CD14-positive monocyte (primary cell): ENCODE measurements at regions not wholly inside any gene's neighbourhood (a gene's known extent, or its start where the extent isn't known, plus 50 kb on each side); places are given as distances from the start of the nearest gene placed in this dataset.

Source experiments
- DNase-seq, 3 donors: peaks; one replicate each; pipeline ENCODE4 v3.0.0-alpha.2; 2011 to 2022
- H2AFZ ChIP-seq: 2 replicates; pipeline ENCODE4 v1.6.0; 2012; ENCODE audit warnings: mild to moderate bottlenecking, low read depth, low read length, inconsistent platforms; ENCODE audit not compliant: insufficient read depth, poor library complexity, severe bottlenecking
- H3K27ac ChIP-seq, 2 donors: 1 replicate in 1 of 2; 2 replicates in 1 of 2; pipeline ENCODE4 v1.5.1; 2012 to 2013; ENCODE audit warnings: low read length in 2 of 2, control low read depth in 1 of 2, inconsistent platforms in 1 of 2, low read depth in 1 of 2, mild to moderate bottlenecking in 1 of 2
- H3K27me3 ChIP-seq, 2 donors: one replicate each; pipeline versions ENCODE4 v1.6.0 to v1.6.1; 2011 to 2013; ENCODE audit warnings: low read length in 2 of 2; ENCODE audit not compliant: control insufficient read depth in 2 of 2, insufficient read depth in 2 of 2
- H3K36me3 ChIP-seq, 2 donors: replicated peaks in 1 of 2; 1 replicate in 1 of 2; 2 replicates in 1 of 2; pipeline versions ENCODE4 v1.5.1 to v1.6.1; 2012 to 2013; ENCODE audit warnings: low read length in 2 of 2, control low read depth in 1 of 2, inconsistent platforms in 1 of 2, mild to moderate bottlenecking in 1 of 2; ENCODE audit not compliant: insufficient read depth in 2 of 2, control insufficient read depth in 1 of 2
- H3K4me1 ChIP-seq, 2 donors: 1 replicate in 1 of 2; 2 replicates in 1 of 2; pipeline versions ENCODE4 v1.5.1 to v1.6.1; 2012 to 2013; ENCODE audit warnings: low read length in 2 of 2, control low read depth in 1 of 2, inconsistent platforms in 1 of 2, mild to moderate bottlenecking in 1 of 2, moderate library complexity in 1 of 2; ENCODE audit not compliant: insufficient read depth in 2 of 2, control insufficient read depth in 1 of 2
- H3K4me2 ChIP-seq: replicated peaks from 2 replicates; pipeline ENCODE3; 2012; ENCODE audit warnings: low read length, moderate library complexity, mild to moderate bottlenecking; ENCODE audit not compliant: poor library complexity, severe bottlenecking; ENCODE audit errors: extremely low read depth
- H3K4me3 ChIP-seq, 3 experiments: fragments of 200-600 bp in 1 of 3; sonication (generic) in 1 of 3; replicated peaks in 1 of 3; 1 replicate in 2 of 3; 2 replicates in 1 of 3; pipeline ENCODE4 v1.5.1; 2011 to 2013; ENCODE audit warnings: low read length in 3 of 3, mild to moderate bottlenecking in 3 of 3, control low read depth in 2 of 3, low read depth in 2 of 3, inconsistent platforms in 1 of 3, moderate library complexity in 1 of 3
- H3K79me2 ChIP-seq: 2 replicates; pipeline ENCODE4 v1.6.0; 2012; ENCODE audit warnings: mild to moderate bottlenecking, control low read depth, inconsistent platforms, low read length, moderate library complexity; ENCODE audit not compliant: insufficient read depth
- H3K9ac ChIP-seq: 2 replicates; pipeline ENCODE4 v1.6.0; 2017; ENCODE audit warnings: low read length, mild to moderate bottlenecking; ENCODE audit not compliant: insufficient read depth, poor library complexity, severe bottlenecking
- H3K9me3 ChIP-seq, 2 donors: replicated peaks in 1 of 2; 1 replicate in 1 of 2; 2 replicates in 1 of 2; pipeline versions ENCODE4 v1.5.1 to v1.6.1; 2012 to 2013; ENCODE audit warnings: low read length in 2 of 2, control low read depth in 1 of 2; ENCODE audit not compliant: control insufficient read depth in 1 of 2, insufficient read depth in 1 of 2
- H4K20me1 ChIP-seq: 2 replicates; pipeline ENCODE4 v1.6.0; 2012; ENCODE audit warnings: mild to moderate bottlenecking, low read length, control low read depth, moderate library complexity; ENCODE audit not compliant: insufficient read depth
- H3K27ac Mint-ChIP-seq, 7 donors: one replicate each; pipeline ENCODE4 v1.8.0; 2020; ENCODE audit warnings: mild to moderate bottlenecking in 7 of 7, mixed read lengths in 7 of 7, moderate library complexity in 6 of 7, inconsistent platforms in 2 of 7
- H3K27me3 Mint-ChIP-seq, 3 donors: one replicate each; pipeline ENCODE4 v1.8.0; 2021 to 2022; ENCODE audit warnings: low read depth in 3 of 3, mild to moderate bottlenecking in 3 of 3, mixed read lengths in 3 of 3, moderate library complexity in 3 of 3, inconsistent platforms in 1 of 3
- H3K36me3 Mint-ChIP-seq, 2 donors: one replicate each; pipeline ENCODE4 v1.8.0; 2020; ENCODE audit warnings: mixed read lengths in 2 of 2, inconsistent platforms in 1 of 2, mild to moderate bottlenecking in 1 of 2
- H3K4me1 Mint-ChIP-seq: one replicate; pipeline ENCODE4 v1.8.0; 2020; ENCODE audit warnings: mild to moderate bottlenecking, mixed read lengths
- H3K4me3 Mint-ChIP-seq, 2 donors: one replicate each; pipeline ENCODE4 v1.8.0; 2020; ENCODE audit warnings: mild to moderate bottlenecking in 2 of 2, mixed read lengths in 2 of 2, moderate library complexity in 1 of 2
- H3K9me3 Mint-ChIP-seq, 7 donors: one replicate each; pipeline ENCODE4 v1.8.0; 2020 to 2022; ENCODE audit warnings: mixed read lengths in 7 of 7, mild to moderate bottlenecking in 6 of 7, moderate library complexity in 6 of 7, inconsistent platforms in 2 of 7
- WGBS: methylation state at CpG from one replicate; pipeline ENCODE4 v1.1.5; 2013; ENCODE audit warnings: missing lambda C conversion rate; ENCODE audit not compliant: insufficient coverage; 5-methylcytosine and 5-hydroxymethylcytosine counted together
- intact Hi-C, 2 donors: fragments of 100-400 bp; cut with micrococcal nuclease; formaldehyde crosslinking; loops; one replicate each; pipeline versions ENCODE4 v1.15.0 to v1.15.1; 2023
- TF ChIP-seq, protein P1 (sequence below): fragments of 200-600 bp; IDR thresholded peaks from one replicate; pipeline ENCODE4 v1.8.0; 2022; ENCODE audit warnings: antibody characterized with exemption, mild to moderate bottlenecking

GRCh38 chr2:21289551-21289950 lies 165.8 kb downstream of the TDRD15 start:
- Histone ChIP-seq H3K36me3 (no peaks in the 10 kb centered on the region), H3K79me2 (no peaks in the 10 kb centered on the region), H2AFZ (no peak overlapping the region), H3K27ac (no peak overlapping the region), H3K9ac (no peak overlapping the region), H4K20me1 (no peaks in the 10 kb centered on the region), H3K4me2 (no peak overlapping the region), H3K9me3 (no peaks in the 10 kb centered on the region), H3K4me1 (no peaks in the 10 kb centered on the region), H3K4me3 (no peak overlapping the region), H3K27me3 (peaks cover 0 to 3% of the 10 kb centered on the region in 2 donors)
- Mint-ChIP-seq H3K4me1 (no peaks in the 10 kb centered on the region), H3K27ac (no peak overlapping the region), H3K27me3 (peaks cover 0 to 8% (median 0%) of the 10 kb centered on the region in 3 donors), H3K36me3 (no peaks in the 10 kb centered on the region), H3K4me3 (no peak overlapping the region), H3K9me3 (peaks cover 0 to 4% (median 0%) of the 10 kb centered on the region in 7 donors)
- no CpG with 5 or more reads among the region's 3 CpGs for WGBS
- no peak for DNase-seq
- TF ChIP-seq, protein P1, sequence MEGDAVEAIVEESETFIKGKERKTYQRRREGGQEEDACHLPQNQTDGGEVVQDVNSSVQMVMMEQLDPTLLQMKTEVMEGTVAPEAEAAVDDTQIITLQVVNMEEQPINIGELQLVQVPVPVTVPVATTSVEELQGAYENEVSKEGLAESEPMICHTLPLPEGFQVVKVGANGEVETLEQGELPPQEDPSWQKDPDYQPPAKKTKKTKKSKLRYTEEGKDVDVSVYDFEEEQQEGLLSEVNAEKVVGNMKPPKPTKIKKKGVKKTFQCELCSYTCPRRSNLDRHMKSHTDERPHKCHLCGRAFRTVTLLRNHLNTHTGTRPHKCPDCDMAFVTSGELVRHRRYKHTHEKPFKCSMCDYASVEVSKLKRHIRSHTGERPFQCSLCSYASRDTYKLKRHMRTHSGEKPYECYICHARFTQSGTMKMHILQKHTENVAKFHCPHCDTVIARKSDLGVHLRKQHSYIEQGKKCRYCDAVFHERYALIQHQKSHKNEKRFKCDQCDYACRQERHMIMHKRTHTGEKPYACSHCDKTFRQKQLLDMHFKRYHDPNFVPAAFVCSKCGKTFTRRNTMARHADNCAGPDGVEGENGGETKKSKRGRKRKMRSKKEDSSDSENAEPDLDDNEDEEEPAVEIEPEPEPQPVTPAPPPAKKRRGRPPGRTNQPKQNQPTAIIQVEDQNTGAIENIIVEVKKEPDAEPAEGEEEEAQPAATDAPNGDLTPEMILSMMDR, result no peak
- intact Hi-C loops, result no loop called here

- H3K4me1 ChIP-seq, result no peaks in the 10 kb centered on the region
- no peak overlapping the region for H3K4me3 Mint-ChIP-seq
- no peaks in the 10 kb centered on the region for H3K79me2 ChIP-seq
- TF ChIP-seq, protein P1, result no peak
- H3K27ac Mint-ChIP-seq, result no peak overlapping the region
- H3K36me3 Mint-ChIP-seq, result no peaks in the 10 kb centered on the region
- intact Hi-C loops, result no loop called here
- no peak for DNase-seq
- no peak overlapping the region for H3K27ac ChIP-seq
- peaks cover 0 to 4% (median 0%) of the 10 kb centered on the region in 7 donors for H3K9me3 Mint-ChIP-seq
- no peaks in the 10 kb centered on the region for H3K4me1 Mint-ChIP-seq
- WGBS, result 91% methylated on average over 1 of the region's 3 CpGs
- H3K4me2 ChIP-seq, result no peak overlapping the region
- H3K9me3 ChIP-seq, result no peaks in the 10 kb centered on the region
- H4K20me1 ChIP-seq, result no peaks in the 10 kb centered on the region
- H3K9ac ChIP-seq, result no peak overlapping the region
- peaks cover 0 to 8% (median 0%) of the 10 kb centered on the region in 3 donors for H3K27me3 Mint-ChIP-seq
- no peak overlapping the region for H2AFZ ChIP-seq
- no peaks in the 10 kb centered on the region for H3K36me3 ChIP-seq
- peaks cover 0 to 3% of the 10 kb centered on the region in 2 donors for H3K27me3 ChIP-seq
- H3K4me3 ChIP-seq, result no peak overlapping the region
Observed at GRCh38 chr2:21289989-21290388, 166.2 kb downstream of the TDRD15 start.
